GM13977 (cell line): ENCODE measurements at regions not wholly inside any gene's neighbourhood (a gene's known extent, or its start where the extent isn't known, plus 50 kb on each side); places are given as distances from the start of the nearest gene placed in this dataset.

Experiments used
- DNase-seq: peaks from one replicate; pipeline ENCODE4 v3.0.0; 2012; ENCODE audit warnings: low spot score
- in situ Hi-C: fragments of 300-500 bp; cut with MboI; formaldehyde crosslinking; loops from one replicate; pipeline ENCODE4 v1.12.0; 2022; ENCODE audit warnings: low sequenced_read_pairs, low pct_unique_long_range_greater_than_20kb, mixed read lengths, inconsistent platforms; ENCODE audit not compliant: unreplicated experiment
- TF ChIP-seq, protein P1 (sequence below): IDR thresholded peaks from 2 replicates; pipeline ENCODE4 v1.5.1; 2012; ENCODE audit warnings: mild to moderate bottlenecking, control low read depth; ENCODE audit not compliant: insufficient read depth; ENCODE audit errors: extremely low read depth, missing control alignments

DNA sequence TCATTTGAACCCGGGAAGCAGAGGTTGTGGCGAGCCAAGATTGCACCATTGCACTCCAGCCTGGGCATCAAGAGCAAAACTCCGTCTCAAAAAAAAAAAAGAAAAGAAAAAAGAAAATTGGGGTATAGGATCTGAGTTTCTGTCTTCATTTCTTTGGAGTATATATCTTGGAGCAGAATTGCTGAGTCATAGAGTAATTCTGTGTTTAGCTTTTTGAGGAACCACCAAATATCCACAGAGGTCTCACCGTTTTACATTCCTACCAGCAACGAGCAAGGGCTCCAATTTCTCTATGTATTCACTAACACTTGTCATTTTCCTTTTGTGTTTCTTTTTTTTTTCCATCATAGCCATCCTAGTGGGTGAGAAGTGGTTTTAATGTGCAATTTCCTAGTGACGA, 87.6 kb upstream of the TEX51 start:
- DNase-seq, result no peak
- in situ Hi-C loops, result no loop called here
- TF ChIP-seq, protein P1, sequence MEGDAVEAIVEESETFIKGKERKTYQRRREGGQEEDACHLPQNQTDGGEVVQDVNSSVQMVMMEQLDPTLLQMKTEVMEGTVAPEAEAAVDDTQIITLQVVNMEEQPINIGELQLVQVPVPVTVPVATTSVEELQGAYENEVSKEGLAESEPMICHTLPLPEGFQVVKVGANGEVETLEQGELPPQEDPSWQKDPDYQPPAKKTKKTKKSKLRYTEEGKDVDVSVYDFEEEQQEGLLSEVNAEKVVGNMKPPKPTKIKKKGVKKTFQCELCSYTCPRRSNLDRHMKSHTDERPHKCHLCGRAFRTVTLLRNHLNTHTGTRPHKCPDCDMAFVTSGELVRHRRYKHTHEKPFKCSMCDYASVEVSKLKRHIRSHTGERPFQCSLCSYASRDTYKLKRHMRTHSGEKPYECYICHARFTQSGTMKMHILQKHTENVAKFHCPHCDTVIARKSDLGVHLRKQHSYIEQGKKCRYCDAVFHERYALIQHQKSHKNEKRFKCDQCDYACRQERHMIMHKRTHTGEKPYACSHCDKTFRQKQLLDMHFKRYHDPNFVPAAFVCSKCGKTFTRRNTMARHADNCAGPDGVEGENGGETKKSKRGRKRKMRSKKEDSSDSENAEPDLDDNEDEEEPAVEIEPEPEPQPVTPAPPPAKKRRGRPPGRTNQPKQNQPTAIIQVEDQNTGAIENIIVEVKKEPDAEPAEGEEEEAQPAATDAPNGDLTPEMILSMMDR, result no peak

GRCh38 chr2:126817172-126817571, 81.5 kb upstream of the TEX51 start:
- in situ Hi-C loops, result no loop called here
- DNase-seq, result no peak
- TF ChIP-seq, protein P1, result no peak

DNA sequence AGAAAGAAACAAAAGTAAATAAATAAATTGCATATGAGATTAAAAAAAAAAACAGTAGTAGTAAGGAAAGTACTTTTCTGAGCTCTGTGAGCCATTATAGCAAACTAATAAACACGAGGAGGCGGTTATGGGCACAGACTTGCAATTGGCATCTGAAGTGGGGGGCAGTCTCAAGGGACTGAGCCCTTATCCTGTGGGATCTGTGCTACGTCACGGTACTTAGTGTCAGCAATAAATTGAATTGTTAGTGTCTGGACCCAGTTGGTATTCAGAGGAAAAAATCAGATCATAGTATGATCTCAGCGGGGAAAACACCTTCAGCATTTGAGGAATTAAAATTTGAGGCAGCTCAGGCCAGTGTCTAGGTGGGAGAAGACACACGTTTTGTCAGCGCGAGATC, 76.6 kb upstream of the TEX51 start:
- in situ Hi-C loops, result no loop called here
- TF ChIP-seq, protein P1, result no peak
- no peak for DNase-seq

DNA sequence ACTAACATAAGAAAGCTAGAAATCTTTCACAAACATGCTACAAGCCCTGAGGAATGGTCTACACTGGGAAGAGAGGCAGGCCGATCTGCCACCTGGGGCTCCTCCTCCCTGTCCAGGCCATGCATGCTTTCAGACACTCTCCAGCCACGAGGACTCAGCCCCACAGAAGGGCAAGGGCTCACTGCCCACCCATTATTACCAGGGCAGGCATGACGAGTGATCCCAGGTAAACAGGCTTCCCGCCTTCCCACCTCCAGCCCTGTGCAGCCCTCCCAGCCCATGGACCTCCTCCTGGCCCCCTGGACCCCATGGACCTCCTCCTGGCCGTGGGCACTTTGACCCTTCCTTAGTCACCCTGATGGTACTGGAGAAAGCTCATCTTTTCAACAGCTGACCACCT, 75.8 kb upstream of the TEX51 start:
- DNase-seq, result no peak
- in situ Hi-C loops, result no loop called here
- TF ChIP-seq, protein P1, result no peak

DNA sequence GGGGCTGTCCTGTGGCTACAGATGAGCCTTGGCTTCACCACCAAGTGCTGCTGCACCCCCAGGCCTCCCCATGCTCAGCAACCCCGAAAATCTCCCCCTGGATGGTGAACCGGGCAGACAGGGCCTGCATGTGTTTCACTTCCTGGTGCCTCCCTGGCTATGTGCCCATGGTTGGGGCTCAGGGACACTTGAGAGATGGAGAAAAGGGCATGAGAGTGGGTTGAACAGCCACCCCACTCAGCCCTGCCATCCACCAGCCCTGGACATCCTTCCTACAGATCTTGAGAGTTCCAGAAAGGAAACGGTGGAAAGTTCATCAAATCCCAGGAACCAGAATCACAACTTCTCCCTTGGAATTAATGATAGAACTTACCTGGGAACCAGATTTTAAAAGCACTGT, 74.7 kb upstream of the TEX51 start:
- no peak for DNase-seq
- TF ChIP-seq, protein P1, result no peak
- in situ Hi-C loops, result no loop called here

GRCh38 chr2:126824663-126825062, 74.0 kb upstream of the TEX51 start:
- TF ChIP-seq, protein P1, result no peak
- no peak for DNase-seq
- in situ Hi-C loops, result no loop called here

DNA sequence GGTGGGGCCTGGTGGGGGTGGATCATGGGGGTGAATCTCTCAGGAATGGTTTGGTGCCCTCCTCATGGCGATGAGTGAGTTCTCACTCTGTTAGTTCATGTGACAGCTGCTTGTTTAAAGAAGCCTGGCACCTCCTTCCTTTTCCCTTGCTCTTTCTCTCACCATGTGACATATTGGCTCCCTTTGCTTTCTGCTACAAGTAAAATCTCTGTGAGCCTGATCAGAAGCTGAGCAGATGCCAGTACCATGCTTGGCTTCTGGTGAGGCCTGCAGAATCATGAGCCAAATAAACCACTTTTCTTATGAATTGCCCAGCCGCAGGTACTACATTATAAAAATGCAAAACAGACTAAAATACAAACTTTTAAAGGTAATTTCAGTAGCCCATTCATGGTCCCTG, 73.4 kb upstream of the TEX51 start:
- TF ChIP-seq, protein P1, result no peak
- in situ Hi-C loops, result no loop called here
- no peak for DNase-seq
